ES-I3 (cell line): ENCODE measurements at regions not wholly inside any gene's neighbourhood (a gene's known extent, or its start where the extent isn't known, plus 50 kb on each side); places are given as distances from the start of the nearest gene placed in this dataset.
"Not testable (repeated sequence)": the region's sequence is repeated elsewhere in the genome, so short reads cannot be mapped to it uniquely, and the experiment has no call there.

Source experiments
- H3K36me3 ChIP-seq: 2 replicates; pipeline ENCODE4 v1.6.1; 2013; ENCODE audit warnings: mild to moderate bottlenecking, low read length, control low read depth, moderate library complexity; ENCODE audit not compliant: insufficient read depth
- H3K4me1 ChIP-seq: 2 replicates; pipeline ENCODE4 v1.6.1; 2013; ENCODE audit warnings: mild to moderate bottlenecking, control low read depth, low read length; ENCODE audit not compliant: insufficient read depth
- H3K9ac ChIP-seq: 2 replicates; pipeline ENCODE4 v1.6.1; 2013; ENCODE audit warnings: low read depth, mild to moderate bottlenecking, low read length, moderate library complexity
- H3K9me3 ChIP-seq: 2 replicates; pipeline ENCODE4 v1.6.1; 2013; ENCODE audit warnings: mild to moderate bottlenecking, low read length, moderate library complexity; ENCODE audit not compliant: control insufficient read depth, insufficient read depth

DNA sequence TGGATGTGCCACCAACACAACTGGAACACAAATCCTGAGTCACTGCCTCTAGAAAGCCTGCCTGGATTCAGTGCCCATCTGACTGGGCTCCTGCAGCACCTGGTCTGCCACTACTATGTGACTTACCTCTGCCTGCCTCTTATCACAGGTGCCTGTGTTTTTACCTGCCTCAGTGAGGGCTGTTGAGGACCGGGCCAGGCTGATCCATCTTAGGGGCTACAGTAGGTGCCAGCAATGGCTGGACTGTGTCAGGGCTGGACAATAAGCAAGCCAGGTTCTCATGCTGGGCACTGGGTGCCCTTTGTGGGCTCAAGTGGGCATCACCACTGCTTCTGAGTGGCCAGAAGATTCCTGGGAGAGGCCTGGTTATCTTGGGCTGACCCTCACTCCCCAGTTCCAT, 948.6 kb upstream of the TPTE start:
- not testable (repeated sequence) for H3K9me3 ChIP-seq, H3K36me3 ChIP-seq, H3K4me1 ChIP-seq, H3K9ac ChIP-seq

- not testable (repeated sequence) for H3K36me3 ChIP-seq, H3K9ac ChIP-seq, H3K9me3 ChIP-seq, H3K4me1 ChIP-seq
Measured at GRCh38 chr21:9573528-9573927, 947.9 kb upstream of the TPTE start.

DNA sequence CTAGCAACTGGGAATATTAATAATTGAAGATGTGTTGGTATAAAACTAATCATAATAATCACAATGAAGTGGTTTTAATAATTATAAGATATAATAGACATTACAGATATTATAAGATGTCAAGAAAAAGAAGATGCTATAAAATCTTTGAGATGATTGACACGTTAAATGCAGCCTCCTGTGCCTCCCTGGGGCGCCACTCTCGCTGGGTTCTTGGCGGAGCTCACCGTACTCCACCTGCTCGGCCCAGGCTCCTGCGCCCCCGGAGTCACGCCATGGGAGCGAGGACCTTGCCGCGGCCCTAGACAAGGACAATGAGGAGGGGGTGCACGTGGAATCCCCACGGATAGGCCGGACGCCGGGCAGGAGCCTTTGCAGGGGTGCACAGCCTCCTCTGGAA, 942.1 kb upstream of the TPTE start:
- H3K36me3 ChIP-seq, H3K4me1 ChIP-seq, H3K9ac ChIP-seq, H3K9me3 ChIP-seq: not testable (repeated sequence)

DNA sequence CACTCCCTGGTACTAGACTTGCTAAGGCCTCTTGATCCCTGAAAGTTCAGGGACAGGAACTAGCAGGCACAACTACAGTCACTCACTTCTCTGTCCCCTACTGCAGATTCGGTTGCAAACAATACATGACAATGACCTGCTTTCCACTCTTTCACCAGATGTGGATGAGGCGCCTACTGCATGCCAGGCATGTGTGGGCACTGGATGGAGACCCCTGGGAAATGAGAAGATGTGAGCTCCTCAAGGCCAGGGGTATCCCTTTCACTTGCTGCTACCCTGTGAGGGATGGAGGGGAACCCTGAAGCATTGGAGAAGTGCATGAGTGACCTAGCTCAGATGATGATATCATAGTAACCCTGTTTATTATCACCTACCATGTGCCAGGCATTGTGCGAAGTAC, 933.4 kb upstream of the TPTE start:
- not testable (repeated sequence) for H3K4me1 ChIP-seq, H3K36me3 ChIP-seq, H3K9ac ChIP-seq, H3K9me3 ChIP-seq

- H3K36me3 ChIP-seq: not testable (repeated sequence)
Measured at GRCh38 chr21:9592591-9592990, 928.8 kb upstream of the TPTE start.

GRCh38 chr21:9593646-9594045, 927.7 kb upstream of the TPTE start:
- H3K9me3 ChIP-seq, H3K36me3 ChIP-seq, H3K9ac ChIP-seq: not testable (repeated sequence)

More at GRCh38 chr21:9592591-9592990, 928.8 kb upstream of the TPTE start:
- H3K9ac ChIP-seq, H3K9me3 ChIP-seq, H3K4me1 ChIP-seq: not testable (repeated sequence)

DNA sequence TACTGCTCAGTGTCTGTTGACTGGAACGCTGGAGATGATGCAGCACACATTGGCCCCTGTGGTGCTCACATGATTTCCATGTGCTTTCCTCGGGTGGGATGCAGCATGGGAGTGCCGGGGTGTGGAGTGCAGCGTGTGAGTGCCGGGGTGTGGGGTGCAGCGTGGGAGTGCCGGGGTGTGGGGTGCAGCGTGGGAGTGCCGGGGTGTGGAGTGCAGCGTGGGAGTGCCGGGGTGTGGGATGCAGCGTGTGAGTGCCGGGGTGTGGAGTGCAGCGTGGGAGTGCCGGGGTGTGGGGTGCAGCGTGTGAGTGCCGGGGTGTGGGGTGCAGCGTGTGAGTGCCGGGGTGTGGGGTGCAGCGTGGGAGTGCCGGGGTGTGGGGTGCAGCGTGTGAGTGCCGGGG, 907.4 kb upstream of the TPTE start:
- H3K36me3 ChIP-seq, H3K9ac ChIP-seq, H3K4me1 ChIP-seq, H3K9me3 ChIP-seq: not testable (repeated sequence)

More at GRCh38 chr21:9593646-9594045, 927.7 kb upstream of the TPTE start:
- not testable (repeated sequence) for H3K4me1 ChIP-seq

DNA sequence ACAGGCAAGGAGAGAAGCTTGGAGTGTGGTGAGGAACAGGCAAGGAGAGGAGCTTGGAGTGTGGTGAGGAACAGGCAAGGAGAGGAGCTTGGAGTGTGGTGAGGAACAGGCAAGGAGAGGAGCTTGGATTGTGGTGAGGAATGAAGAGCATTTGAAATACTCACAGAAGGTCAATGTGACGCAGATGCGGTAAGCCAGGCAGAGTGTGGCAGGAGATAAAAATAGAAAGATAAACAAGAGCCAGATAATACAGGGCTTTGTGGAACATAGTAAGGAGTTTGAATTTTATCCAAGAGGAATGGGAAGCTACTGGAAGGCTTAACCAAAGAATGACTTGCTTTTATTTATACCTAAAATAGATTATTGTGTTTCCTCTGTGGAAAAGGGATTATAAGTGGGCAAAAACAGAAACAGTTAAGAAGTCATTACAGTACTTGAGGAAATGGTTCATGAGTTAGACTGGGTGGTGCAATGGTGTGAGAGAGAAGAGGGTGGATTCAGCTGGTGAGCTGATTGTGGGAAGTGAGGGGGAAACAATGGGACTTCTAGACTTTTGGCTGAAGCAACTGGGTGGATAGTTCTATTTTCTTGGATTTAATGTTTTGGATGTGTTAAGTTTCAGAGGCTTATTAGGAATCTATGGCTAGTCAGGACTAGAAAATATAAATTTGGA, 900.1 kb upstream of the TPTE start:
- H3K9me3 ChIP-seq, H3K9ac ChIP-seq, H3K36me3 ChIP-seq, H3K4me1 ChIP-seq: not testable (repeated sequence)

GRCh38 chr21:9628051-9628450, 893.3 kb upstream of the TPTE start:
- not testable (repeated sequence) for H3K4me1 ChIP-seq, H3K9me3 ChIP-seq, H3K9ac ChIP-seq, H3K36me3 ChIP-seq

DNA sequence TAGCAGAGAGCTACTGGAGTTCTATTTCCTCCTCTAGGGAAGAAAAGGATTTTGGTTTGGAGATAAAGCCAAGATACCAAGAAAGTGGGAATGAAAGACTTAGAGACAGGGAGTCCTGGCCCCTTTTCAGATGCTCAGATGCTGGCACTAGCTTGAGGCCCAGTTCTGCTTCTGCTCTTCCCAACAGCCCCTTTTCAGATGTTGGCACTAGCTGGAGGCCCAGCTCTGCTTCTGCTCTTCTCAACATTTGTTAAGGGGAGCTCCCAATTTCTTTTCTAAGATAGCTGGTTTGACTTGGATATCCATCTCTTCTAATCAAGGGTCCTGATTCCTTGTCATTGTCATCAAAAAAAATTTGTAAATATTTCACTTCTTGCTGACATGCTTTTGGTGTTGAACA, 874.0 kb upstream of the TPTE start:
- not testable (repeated sequence) for H3K36me3 ChIP-seq, H3K4me1 ChIP-seq, H3K9me3 ChIP-seq, H3K9ac ChIP-seq

DNA sequence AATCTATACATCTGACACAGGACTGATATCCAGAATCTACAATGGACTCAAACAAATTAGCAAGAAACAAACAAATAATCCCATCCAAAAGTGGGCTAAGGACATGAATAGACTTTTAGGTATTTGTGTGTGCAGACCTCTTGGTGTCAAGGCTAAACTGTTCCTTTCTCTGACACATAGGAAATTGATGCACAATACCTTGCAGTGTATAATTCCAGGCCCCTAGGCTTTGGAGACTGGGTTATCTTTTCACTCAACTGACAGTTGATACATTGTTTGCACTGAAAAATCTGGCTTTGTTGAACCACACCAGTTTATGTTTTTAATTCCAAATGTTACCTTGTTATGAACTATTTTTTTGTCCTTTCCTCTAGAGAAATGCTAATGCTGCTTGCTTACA, 873.1 kb upstream of the TPTE start:
- H3K9ac ChIP-seq, H3K9me3 ChIP-seq, H3K36me3 ChIP-seq, H3K4me1 ChIP-seq: not testable (repeated sequence)

GRCh38 chr21:9648947-9649720, 872.2 kb upstream of the TPTE start:
- not testable (repeated sequence) for H3K9me3 ChIP-seq

DNA sequence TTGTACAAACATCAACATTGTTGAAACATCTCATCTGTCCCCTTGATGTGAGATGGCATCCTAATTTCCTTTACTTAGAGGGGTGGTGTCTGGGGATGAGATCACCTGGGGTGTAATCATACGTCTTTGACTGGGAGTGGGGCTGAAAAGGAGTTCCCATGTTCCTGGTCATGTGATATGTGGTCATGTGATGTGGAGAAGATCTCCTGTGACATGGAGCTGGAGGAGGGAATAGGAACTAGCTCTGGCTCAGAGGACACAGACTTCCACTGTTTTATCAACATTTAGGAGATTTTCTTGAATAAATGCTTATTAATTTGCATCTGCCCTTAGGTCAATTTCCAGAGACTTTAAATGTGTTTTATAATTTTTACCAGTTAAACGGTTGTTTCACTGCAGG, 868.6 kb upstream of the TPTE start:
- H3K36me3 ChIP-seq, H3K4me1 ChIP-seq, H3K9me3 ChIP-seq, H3K9ac ChIP-seq: not testable (repeated sequence)

More at GRCh38 chr21:9648947-9649720, 872.2 kb upstream of the TPTE start:
- H3K9ac ChIP-seq, H3K4me1 ChIP-seq, H3K36me3 ChIP-seq: not testable (repeated sequence)

DNA sequence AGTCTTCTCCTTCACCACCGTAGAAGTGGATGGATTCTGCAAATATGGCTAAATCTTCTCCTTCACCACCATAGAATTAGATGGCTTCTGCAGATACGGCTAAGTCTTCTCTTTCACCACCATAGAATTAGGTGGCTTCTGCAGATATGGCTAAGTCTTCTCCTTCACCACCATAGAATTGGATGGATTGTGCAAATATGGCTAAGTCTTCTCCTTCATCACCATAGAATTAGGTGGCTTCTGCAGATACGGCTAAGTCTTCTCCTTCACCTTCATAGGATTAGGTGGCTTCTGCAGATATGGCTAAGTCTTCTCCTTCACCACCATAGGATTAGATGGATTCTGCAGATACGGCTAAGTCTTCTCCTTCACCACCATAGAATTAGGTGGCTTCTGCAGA, 866.2 kb upstream of the TPTE start:
- not testable (repeated sequence) for H3K36me3 ChIP-seq, H3K9me3 ChIP-seq, H3K9ac ChIP-seq, H3K4me1 ChIP-seq

- H3K4me1 ChIP-seq, H3K9me3 ChIP-seq, H3K9ac ChIP-seq, H3K36me3 ChIP-seq: not testable (repeated sequence)
Measured at GRCh38 chr21:9656455-9656854, 864.9 kb upstream of the TPTE start.
